Vagina (tissue), 2 donors: ENCODE measurements at regions not wholly inside any gene's neighbourhood (a gene's known extent, or its start where the extent isn't known, plus 50 kb on each side); places are given as distances from the start of the nearest gene placed in this dataset.

Source experiments
- POLR2A ChIP-seq, 2 donors: fragments of 450-650 bp; IDR thresholded peaks; one replicate each; pipeline ENCODE4 v1.6.1; 2017; ENCODE audit warnings: antibody characterized with exemption in 2 of 2, mild to moderate bottlenecking in 2 of 2, moderate library complexity in 2 of 2
- TF ChIP-seq, protein P1 (sequence below), 3 experiments: fragments of 450-650 bp in 2 of 3; fragments of 200-600 bp in 1 of 3; sonication (generic) in 1 of 3; IDR thresholded peaks; one replicate each; pipeline ENCODE4 v1.5.1; 2017 to 2019; ENCODE audit warnings: antibody characterized with exemption in 3 of 3, mild to moderate bottlenecking in 2 of 3, moderate library complexity in 2 of 3

DNA sequence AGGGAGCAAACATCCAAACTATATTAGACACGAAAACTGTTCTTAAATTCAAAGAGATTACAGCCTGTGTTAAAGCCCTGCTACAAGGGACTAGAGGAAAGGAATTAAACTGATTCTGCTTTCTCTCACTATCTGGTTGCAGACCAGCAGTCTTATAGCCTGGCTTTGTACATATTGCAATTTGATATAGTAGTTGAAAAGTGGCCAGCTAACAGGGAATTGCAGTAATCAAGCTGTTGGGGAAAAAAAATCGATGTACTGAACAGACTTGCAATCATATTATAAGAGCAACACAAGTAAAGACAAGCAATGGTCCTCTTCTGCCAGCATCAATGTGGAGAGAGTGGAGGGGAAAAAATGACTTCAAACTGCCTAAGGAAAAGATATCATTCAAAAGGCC, 364.4 kb upstream of the EPHA5 start:
- TF ChIP-seq POLR2A (IDR thresholded peaks at IDR 0.05) = no peak
- TF ChIP-seq, protein P1, sequence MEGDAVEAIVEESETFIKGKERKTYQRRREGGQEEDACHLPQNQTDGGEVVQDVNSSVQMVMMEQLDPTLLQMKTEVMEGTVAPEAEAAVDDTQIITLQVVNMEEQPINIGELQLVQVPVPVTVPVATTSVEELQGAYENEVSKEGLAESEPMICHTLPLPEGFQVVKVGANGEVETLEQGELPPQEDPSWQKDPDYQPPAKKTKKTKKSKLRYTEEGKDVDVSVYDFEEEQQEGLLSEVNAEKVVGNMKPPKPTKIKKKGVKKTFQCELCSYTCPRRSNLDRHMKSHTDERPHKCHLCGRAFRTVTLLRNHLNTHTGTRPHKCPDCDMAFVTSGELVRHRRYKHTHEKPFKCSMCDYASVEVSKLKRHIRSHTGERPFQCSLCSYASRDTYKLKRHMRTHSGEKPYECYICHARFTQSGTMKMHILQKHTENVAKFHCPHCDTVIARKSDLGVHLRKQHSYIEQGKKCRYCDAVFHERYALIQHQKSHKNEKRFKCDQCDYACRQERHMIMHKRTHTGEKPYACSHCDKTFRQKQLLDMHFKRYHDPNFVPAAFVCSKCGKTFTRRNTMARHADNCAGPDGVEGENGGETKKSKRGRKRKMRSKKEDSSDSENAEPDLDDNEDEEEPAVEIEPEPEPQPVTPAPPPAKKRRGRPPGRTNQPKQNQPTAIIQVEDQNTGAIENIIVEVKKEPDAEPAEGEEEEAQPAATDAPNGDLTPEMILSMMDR (IDR thresholded peaks at IDR 0.05) = no peak
